ENCODE measurements at regions not wholly inside any gene's neighbourhood (a gene's known extent, or its start where the extent isn't known, plus 50 kb on each side); places are given as distances from the start of the nearest gene placed in this dataset.
"Not testable (repeated sequence)": the region's sequence is repeated elsewhere in the genome, so short reads cannot be mapped to it uniquely, and the experiment has no call there.

GRCh38 chr10:22158426-22158825, 59.4 kb downstream of the EBLN1 start:
- no peak for DNase-seq (ENCODE audit: low spot score)

GRCh38 chr10:22156750-22157149, 61.1 kb downstream of the EBLN1 start:
- DNase-seq (ENCODE audit: low spot score), result no peak

- no peak for DNase-seq (ENCODE audit: low spot score)
These were observed 65.4 kb downstream of the EBLN1 start for GRCh38 chr10:22152403-22152802.

- DNase-seq (ENCODE audit: low spot score), result no peak
These were observed 67.0 kb downstream of the EBLN1 start for GRCh38 chr10:22150842-22151241.

GRCh38 chr10:22148961-22149360, 68.9 kb downstream of the EBLN1 start:
- no peak for DNase-seq (ENCODE audit: low spot score)

GRCh38 chr10:22145873-22146272, 71.9 kb downstream of the EBLN1 start:
- not testable (repeated sequence) for DNase-seq (ENCODE audit: low spot score)

- peak; percentile 43 for DNase-seq (ENCODE audit: low spot score)
These were observed 80.3 kb downstream of the EBLN1 start for GRCh38 chr10:22137542-22137941.

- no peak for DNase-seq (ENCODE audit: low spot score)
These were observed 82.2 kb downstream of the EBLN1 start for GRCh38 chr10:22135591-22135990.

- DNase-seq (ENCODE audit: low spot score), result no peak
These were observed 83.8 kb downstream of the EBLN1 start for GRCh38 chr10:22133749-22134624.

GRCh38 chr10:22130824-22131223, 87.0 kb downstream of the EBLN1 start:
- DNase-seq (ENCODE audit: low spot score), result not testable (repeated sequence)

GRCh38 chr10:22129612-22130011, 88.2 kb downstream of the EBLN1 start:
- not testable (repeated sequence) for DNase-seq (ENCODE audit: low spot score)

GRCh38 chr10:22121181-22121580, 96.6 kb downstream of the EBLN1 start:
- DNase-seq (ENCODE audit: low spot score), result not testable (repeated sequence)

GRCh38 chr10:22120072-22120471, 97.7 kb downstream of the EBLN1 start:
- DNase-seq (ENCODE audit: low spot score), result not testable (repeated sequence)

GRCh38 chr10:22119575-22119974, 98.2 kb downstream of the EBLN1 start:
- DNase-seq (ENCODE audit: low spot score), result not testable (repeated sequence)

GRCh38 chr10:22111705-22112104, 106.1 kb downstream of the EBLN1 start:
- DNase-seq (ENCODE audit: low spot score), result no peak

GRCh38 chr10:22111260-22111659, 106.6 kb downstream of the EBLN1 start:
- DNase-seq (ENCODE audit: low spot score), result no peak

- no peak for DNase-seq (ENCODE audit: low spot score)
These were observed 107.1 kb downstream of the EBLN1 start for GRCh38 chr10:22110761-22111160.

- no peak for DNase-seq (ENCODE audit: low spot score)
These were observed 101.7 kb upstream of the DNAJC1 start for GRCh38 chr10:22105270-22105669.

- DNase-seq (ENCODE audit: low spot score), result no peak
These were observed 100.4 kb upstream of the DNAJC1 start for GRCh38 chr10:22103701-22104470.

- no peak for DNase-seq (ENCODE audit: low spot score)
These were observed 94.2 kb upstream of the DNAJC1 start for GRCh38 chr10:22097696-22098095.

GRCh38 chr10:22091260-22091659, 87.7 kb upstream of the DNAJC1 start:
- DNase-seq (ENCODE audit: low spot score), result not testable (repeated sequence)

GRCh38 chr10:22087402-22087738, 83.8 kb upstream of the DNAJC1 start:
- DNase-seq (ENCODE audit: low spot score), result no peak

GRCh38 chr10:22086730-22087401, 83.3 kb upstream of the DNAJC1 start:
- DNase-seq (ENCODE audit: low spot score), result peak; percentile 71

All from Ammon's horn (tissue), 1 donor.